ENCODE measurements at regions not wholly inside any gene's neighbourhood (a gene's known extent, or its start where the extent isn't known, plus 50 kb on each side); places are given as distances from the start of the nearest gene placed in this dataset.
A peak's percentile ranks its signal among the peaks of the same experiment; 100 is the strongest.

DNA sequence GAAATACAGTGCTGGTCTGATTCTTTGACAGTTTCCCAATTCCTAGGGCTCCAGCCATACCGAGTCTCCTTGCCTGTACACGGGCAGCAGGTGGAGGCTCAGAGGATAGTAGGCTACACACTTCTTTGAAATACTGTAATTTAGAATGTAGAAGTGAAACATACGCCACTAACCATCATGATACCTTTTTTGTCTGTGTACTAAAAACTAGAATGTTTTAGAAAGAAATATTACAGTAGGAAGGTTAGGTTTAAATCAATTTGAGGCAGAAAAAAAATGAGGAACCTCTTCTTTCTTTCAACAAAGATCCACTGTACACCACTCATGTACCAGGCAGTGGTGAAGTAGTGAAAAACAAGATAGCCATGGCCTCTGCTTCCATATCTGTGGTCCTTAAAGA is 354.7 kb downstream of the MCTP2 start:
- 0 out of 2 replicates have a peak, but pooled peaks cover 3% of the 10 kb centered on the region for H3K9me3 ChIP-seq (replicated peaks)
- H3K4me3 ChIP-seq = no peak overlapping the region
- no peaks in the 10 kb centered on the region for H3K4me1 ChIP-seq
- H3K27ac ChIP-seq = no peak overlapping the region
- H3K27me3 ChIP-seq = no peaks in the 10 kb centered on the region
- H3K36me3 ChIP-seq = no peaks in the 10 kb centered on the region
- DNase-seq = no peak

DNA sequence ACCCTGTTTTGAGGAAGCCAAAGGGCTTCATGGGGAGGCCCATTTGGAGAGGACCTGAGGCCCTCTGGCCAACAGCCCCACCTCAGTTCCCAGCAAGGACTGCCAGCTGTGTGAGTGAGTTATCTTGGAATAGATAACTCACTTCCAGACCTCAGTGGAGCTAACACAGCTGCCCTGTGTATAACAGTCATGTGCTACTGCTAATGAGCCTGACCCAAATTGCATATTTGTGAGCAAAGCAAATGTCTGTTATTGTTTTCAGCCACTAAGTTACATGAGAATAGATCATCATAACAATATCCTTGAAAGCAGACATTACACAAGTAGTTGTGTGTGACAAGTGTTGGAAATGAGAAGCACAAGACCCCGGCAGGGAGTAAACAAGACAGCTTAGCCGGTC is 355.8 kb downstream of the MCTP2 start:
- no peak overlapping the region for H3K4me3 ChIP-seq
- H3K36me3 ChIP-seq = no peaks in the 10 kb centered on the region
- no peak for DNase-seq
- H3K27ac ChIP-seq = no peak overlapping the region
- 0 out of 2 replicates have a peak, but pooled peaks cover 3% of the 10 kb centered on the region for H3K9me3 ChIP-seq (replicated peaks)
- no peaks in the 10 kb centered on the region for H3K27me3 ChIP-seq
- H3K4me1 ChIP-seq = no peaks in the 10 kb centered on the region

DNA sequence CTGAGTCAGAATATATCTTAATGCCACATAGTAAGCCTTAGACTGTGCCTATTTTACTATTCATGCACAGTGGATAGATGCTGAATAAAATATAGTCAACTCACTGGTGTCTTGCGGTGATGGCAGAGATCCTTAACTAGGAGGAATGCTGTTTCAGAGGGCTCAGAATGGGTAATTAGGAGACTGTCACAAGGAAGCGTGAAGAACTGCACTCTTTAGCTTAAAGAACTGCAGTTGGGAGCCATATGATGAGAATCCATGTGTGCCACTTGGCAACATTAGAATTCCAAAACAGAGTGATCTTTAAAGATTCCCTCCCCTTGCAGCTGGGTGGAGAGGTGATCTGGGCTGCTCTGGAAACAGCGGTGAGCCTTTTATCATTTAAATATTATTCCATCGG is 357.6 kb downstream of the MCTP2 start:
- DNase-seq = no peak
- no peaks in the 10 kb centered on the region for H3K4me1 ChIP-seq
- 0 out of 2 replicates have a peak, but pooled peaks cover 3% of the 10 kb centered on the region for H3K9me3 ChIP-seq (replicated peaks)
- no peak overlapping the region for H3K4me3 ChIP-seq
- H3K27me3 ChIP-seq = no peaks in the 10 kb centered on the region
- H3K36me3 ChIP-seq = no peaks in the 10 kb centered on the region
- H3K27ac ChIP-seq = no peak overlapping the region

DNA sequence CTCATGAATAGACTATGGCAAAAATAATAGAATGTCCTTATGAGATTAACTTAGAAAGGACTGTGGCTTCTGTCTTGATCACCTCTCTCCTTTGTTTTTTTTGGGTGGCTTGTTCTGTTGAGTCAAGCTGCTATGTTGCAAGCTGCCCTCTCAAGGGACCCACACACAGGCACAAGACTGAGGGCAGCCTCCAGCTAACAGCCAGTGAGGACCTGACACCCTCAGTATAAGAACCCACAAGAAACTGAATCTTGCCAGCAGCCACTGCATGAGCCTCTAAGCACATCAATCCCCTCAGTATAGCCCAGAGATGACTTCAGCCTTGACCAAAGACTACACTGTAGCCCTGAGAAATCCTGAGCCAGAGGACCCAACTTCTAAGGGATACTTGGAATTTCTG is 361.1 kb downstream of the MCTP2 start:
- Histone ChIP-seq H3K27ac (no peak overlapping the region), H3K36me3 (no peaks in the 10 kb centered on the region), H3K4me3 (no peak overlapping the region), H3K9me3 (replicated peaks) (0 out of 2 replicates have a peak, but pooled peaks cover 3% of the 10 kb centered on the region), H3K4me1 (no peaks in the 10 kb centered on the region), H3K27me3 (no peaks in the 10 kb centered on the region)
- DNase-seq = no peak

DNA sequence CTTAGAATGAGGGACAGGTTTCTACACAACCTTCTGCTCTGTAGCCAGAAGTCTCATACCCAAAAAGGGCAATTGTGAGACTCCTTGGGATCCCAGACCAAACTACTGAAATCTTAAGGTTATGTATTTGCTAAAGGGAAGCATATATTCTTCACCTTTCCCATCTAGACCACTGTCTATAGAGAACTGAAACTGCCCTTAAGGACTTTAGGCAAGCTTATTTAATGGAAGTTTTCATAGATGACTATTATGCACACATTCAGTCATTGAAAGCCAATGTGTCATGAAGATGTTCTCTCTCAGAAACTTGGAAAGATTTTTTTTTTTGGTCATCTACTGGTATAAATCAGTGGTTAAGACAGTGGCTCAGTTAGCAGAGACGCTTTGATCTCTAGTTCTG is 365.3 kb downstream of the MCTP2 start:
- Histone ChIP-seq H3K27me3 (no peaks in the 10 kb centered on the region), H3K9me3 (replicated peaks) (no peaks in the 10 kb centered on the region), H3K4me3 (no peak overlapping the region), H3K36me3 (no peaks in the 10 kb centered on the region), H3K4me1 (no peaks in the 10 kb centered on the region), H3K27ac (no peak overlapping the region)
- no peak for DNase-seq

DNA sequence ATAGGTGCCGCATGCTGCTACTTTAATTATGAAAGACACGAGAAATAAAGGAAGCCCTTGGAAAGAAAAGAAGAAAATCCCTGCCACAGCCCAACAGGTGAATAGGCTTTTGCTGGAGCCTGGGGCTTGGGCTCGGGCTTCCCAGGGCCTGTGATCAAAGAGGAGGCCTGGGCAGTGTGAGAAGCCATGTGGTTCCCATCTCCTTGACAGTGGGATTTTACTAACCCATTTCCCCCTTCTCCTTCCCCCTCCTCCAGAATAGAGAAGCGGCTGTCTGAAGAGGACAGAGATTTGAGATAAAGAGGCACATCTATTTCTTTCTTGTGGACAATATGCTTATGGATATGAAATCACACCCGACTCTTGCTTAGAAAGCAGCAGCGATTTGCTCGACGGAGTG is 369.1 kb downstream of the MCTP2 start:
- no peak for DNase-seq
- H3K9me3 ChIP-seq (replicated peaks) = no peaks in the 10 kb centered on the region
- no peaks in the 10 kb centered on the region for H3K4me1 ChIP-seq
- H3K27me3 ChIP-seq = no peaks in the 10 kb centered on the region
- H3K27ac ChIP-seq = no peak overlapping the region
- no peaks in the 10 kb centered on the region for H3K36me3 ChIP-seq
- no peak overlapping the region for H3K4me3 ChIP-seq

DNA sequence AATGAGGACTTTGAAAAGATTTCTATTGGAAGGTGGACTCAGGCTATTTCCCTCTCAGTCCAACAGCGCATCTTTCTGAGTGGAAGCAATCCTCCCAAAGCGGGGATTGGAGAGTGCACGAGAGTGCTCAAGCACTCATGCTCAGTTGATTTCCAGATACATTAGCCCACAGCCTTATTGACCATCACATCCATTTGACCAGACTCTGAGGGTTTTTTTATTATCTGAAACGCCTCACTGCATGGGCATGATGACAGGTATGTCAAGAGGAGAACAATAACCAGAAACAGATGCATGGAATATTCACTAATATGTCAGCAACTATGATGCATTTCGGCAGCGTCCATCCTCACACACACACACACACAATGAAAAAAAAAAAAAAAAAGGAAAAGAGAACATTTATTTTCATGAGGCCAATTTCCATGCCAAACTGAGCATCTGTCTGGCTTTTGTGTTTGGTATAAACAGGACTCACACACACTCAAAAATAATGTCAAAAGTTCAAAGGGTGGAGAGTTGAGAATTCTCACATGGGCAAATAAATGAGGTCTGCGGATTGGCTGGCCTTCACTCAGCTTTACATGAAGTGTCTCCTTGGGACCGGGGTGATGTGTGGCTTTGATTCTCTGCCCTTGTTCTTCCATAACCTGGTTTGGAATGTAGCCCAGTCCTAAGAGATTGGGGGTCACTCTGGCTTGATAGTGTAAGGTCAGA is 371.6 kb downstream of the MCTP2 start:
- Histone ChIP-seq H3K4me1 (peaks cover 8% of the 10 kb centered on the region), H3K36me3 (no peaks in the 10 kb centered on the region), H3K4me3 (no peak overlapping the region), H3K9me3 (replicated peaks) (0 out of 2 replicates have a peak, but pooled peaks cover 2% of the 10 kb centered on the region), H3K27ac (no peak overlapping the region), H3K27me3 (no peaks in the 10 kb centered on the region)
- no peak for DNase-seq

DNA sequence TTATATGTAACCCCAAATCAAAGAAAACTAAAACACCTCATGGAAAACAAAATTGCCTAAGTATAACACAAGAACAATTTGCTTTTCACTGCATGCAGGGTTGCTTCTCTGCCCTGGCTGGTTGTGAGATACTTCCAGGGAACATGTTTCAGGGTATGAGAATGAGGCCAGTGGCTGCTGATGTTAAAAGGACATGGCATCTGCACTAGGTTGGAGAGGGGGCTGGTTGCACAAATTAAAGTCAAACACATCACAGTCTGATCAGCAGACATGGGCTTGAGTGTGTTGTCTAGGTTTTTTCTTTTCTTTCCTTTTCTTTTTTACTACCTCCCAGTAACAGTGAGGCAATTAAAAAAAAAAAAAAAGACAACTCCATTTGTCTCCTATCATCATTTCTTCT is 374.9 kb downstream of the MCTP2 start:
- H3K9me3 ChIP-seq (replicated peaks) = 0 out of 2 replicates have a peak, but pooled peaks cover 2% of the 10 kb centered on the region
- DNase-seq = no peak
- peaks cover 8% of the 10 kb centered on the region for H3K4me1 ChIP-seq
- H3K36me3 ChIP-seq = no peaks in the 10 kb centered on the region
- H3K27me3 ChIP-seq = no peaks in the 10 kb centered on the region
- no peak overlapping the region for H3K27ac ChIP-seq
- no peak overlapping the region for H3K4me3 ChIP-seq

DNA sequence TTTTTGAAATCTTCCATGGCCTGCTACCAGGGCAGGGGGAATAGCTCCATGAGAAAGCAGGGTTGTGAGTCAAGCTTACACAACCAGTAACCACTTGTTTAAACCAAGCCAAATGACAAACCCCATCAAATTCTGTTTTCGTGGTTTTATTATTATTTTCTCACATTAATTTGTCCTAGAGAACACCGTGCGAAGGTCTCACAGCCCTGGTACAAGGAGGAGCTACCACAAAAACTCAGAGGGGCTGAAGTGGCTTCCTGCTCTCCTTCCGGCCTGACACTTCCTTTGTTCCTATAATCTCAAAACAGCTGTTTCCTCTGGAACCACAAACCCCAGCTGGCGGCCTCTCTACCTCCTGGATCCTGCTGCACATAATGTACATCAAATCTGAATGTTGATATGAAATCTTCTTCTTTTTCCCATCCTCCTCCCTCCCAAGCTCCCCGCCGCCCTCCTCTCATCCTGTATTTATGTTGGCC is 375.9 kb downstream of the MCTP2 start:
- peak overlapping the region; percentile 16 for H3K27ac ChIP-seq
- DNase-seq = peak; percentile 67 to 81
- 0 out of 2 replicates have a peak, but pooled peaks cover 2% of the 10 kb centered on the region for H3K9me3 ChIP-seq (replicated peaks)

DNA sequence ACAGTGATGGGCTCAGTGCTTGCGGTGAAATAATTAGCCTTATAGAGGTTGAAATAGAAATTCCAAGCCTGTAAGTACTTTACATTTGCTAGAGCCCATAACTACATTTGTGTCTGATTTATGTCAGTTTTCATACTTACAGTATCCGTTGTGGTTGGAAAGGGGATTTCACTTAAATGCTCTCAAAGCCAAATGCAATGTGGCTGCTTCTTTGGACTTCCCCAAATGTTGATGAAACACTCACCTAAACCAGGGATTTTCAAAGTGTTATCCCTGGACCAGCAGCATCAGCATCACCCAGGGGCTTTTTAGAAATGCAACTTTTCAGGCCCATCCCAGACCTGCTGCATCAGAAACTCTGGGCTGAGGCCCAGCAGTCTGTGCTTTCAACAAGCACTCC is 378.7 kb downstream of the MCTP2 start:
- DNase-seq = no peak
- Histone ChIP-seq H3K9me3 (replicated peaks) (0 out of 2 replicates have a peak, but pooled peaks cover 2% of the 10 kb centered on the region), H3K27ac (no peak overlapping the region), H3K27me3 (no peaks in the 10 kb centered on the region), H3K36me3 (no peaks in the 10 kb centered on the region), H3K4me1 (peaks cover 8% of the 10 kb centered on the region), H3K4me3 (no peak overlapping the region)

More for the DNA sequence above, 375.9 kb downstream of the MCTP2 start:
- no peaks in the 10 kb centered on the region for H3K27me3 ChIP-seq
- H3K4me3 ChIP-seq = no peak overlapping the region
- H3K4me1 ChIP-seq = peaks cover 8% of the 10 kb centered on the region
- no peaks in the 10 kb centered on the region for H3K36me3 ChIP-seq

DNA sequence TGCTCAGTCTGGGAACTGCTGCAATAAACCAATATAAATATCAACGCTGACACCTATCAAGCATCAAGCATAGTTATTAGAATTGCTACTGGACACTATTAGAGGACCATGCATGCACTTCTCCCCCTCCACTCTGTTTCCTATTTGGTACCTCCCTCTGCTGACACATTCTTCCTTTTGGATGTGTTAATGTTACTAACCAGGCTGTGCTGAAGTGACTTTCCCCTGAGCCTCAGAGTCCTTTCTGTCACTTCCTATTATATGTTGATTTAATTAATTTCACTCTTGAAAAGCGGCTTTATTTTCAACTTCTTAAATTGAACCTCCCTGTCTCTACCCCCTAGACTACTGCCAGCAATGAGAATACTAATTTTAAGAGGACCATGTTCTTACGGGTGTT is 379.1 kb downstream of the MCTP2 start:
- Histone ChIP-seq H3K27me3 (no peaks in the 10 kb centered on the region), H3K9me3 (replicated peaks) (0 out of 2 replicates have a peak, but pooled peaks cover 2% of the 10 kb centered on the region), H3K27ac (no peak overlapping the region), H3K4me3 (no peak overlapping the region), H3K36me3 (no peaks in the 10 kb centered on the region), H3K4me1 (peaks cover 8% of the 10 kb centered on the region)
- DNase-seq = no peak

DNA sequence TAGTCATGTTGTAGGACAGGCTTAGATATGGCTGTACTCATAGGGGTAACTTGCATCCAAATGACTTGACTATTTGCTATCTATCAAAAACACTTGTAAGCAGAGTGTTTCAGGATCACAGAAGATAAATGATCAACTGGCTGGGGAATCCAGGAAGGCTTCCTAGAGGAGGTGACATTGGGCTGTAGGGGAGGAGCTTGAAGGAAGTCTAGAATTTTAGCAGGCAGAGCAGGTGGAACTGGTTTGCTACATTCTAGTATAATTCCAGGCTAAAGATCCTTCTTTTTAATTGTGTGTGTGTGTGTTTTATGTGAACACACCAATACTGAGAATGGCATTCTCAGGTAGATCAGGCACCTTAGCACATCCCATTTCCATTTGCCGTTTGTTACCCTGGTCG is 380.3 kb downstream of the MCTP2 start:
- H3K4me3 ChIP-seq = no peak overlapping the region
- H3K4me1 ChIP-seq = peaks cover 8% of the 10 kb centered on the region
- H3K36me3 ChIP-seq = no peaks in the 10 kb centered on the region
- H3K27me3 ChIP-seq = no peaks in the 10 kb centered on the region
- 0 out of 2 replicates have a peak, but pooled peaks cover 2% of the 10 kb centered on the region for H3K9me3 ChIP-seq (replicated peaks)
- DNase-seq = no peak
- no peak overlapping the region for H3K27ac ChIP-seq

DNA sequence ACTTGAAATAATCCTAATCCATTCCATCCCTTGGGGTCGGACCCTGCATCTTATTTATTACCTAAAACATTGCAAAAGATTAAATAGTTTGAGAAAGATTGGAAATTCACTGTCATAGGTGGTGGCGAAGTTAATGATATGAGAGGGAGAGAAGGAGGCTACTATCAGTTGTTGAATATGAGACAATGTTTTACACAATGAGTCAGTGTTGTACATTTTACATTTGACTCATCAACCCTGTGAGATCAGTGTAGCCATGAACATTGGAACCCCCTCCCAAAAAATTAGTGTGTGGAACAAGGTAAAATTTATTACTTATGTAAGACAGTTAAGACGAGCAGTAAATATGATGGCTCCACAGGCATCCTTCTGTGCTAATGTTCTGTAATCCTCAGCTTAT is 384.3 kb downstream of the MCTP2 start:
- DNase-seq = no peak

DNA sequence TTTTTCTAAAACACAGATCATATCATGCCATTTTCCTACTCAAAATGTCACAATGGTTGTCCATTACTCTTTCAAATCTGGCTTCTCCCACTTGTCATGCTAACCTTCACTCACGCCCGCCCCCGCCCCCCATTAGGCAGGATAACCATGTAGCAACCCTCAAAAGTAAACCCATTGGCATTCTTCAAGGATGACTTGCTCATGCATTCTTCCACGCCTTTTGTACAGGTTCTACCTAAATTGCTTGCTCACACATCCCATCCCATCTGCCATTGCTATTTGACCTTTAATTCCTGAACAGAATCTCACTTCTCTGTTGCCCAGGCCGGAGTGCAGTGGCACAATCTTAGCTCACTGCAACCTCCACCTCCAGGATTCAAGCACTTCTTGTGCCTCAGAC is 389.3 kb downstream of the MCTP2 start:
- peaks cover 3% of the 10 kb centered on the region; the same call in 1 of the 2 replicates for H3K27me3 ChIP-seq
- no peaks in the 10 kb centered on the region for H3K4me1 ChIP-seq
- H3K27ac ChIP-seq = no peak overlapping the region
- DNase-seq = no peak
- H3K4me3 ChIP-seq = no peak overlapping the region
- no peaks in the 10 kb centered on the region for H3K36me3 ChIP-seq
- H3K9me3 ChIP-seq (replicated peaks) = no peaks in the 10 kb centered on the region

More for the DNA sequence above, 384.3 kb downstream of the MCTP2 start:
- no peak overlapping the region for H3K4me3 ChIP-seq
- H3K27me3 ChIP-seq = no peaks in the 10 kb centered on the region
- H3K4me1 ChIP-seq = no peaks in the 10 kb centered on the region
- H3K27ac ChIP-seq = no peak overlapping the region
- no peaks in the 10 kb centered on the region for H3K36me3 ChIP-seq
- no peaks in the 10 kb centered on the region for H3K9me3 ChIP-seq (replicated peaks)

DNA sequence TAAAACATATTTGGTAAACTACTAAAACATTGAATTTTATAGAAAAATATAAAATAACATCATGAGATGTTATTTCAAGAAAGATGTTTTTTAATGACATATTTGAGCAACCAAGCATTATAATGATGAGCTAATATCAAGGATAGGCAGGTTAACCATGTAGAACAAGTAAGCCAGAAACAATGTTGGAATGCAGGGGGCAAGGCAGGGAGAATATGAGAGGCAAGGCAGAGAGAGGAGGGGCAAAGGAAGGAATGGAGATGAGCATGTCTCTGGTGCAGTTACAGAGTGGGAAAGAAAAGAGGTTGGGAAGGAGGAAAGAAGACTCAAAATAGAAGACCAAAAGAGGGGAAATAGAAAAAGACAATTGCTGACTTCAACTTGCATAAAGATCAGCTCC is 390.4 kb downstream of the MCTP2 start:
- H3K4me3 ChIP-seq = no peak overlapping the region
- H3K27me3 ChIP-seq = peaks cover 3% of the 10 kb centered on the region; the same call in 1 of the 2 replicates
- H3K9me3 ChIP-seq (replicated peaks) = no peaks in the 10 kb centered on the region
- no peak for DNase-seq
- H3K27ac ChIP-seq = no peak overlapping the region
- H3K36me3 ChIP-seq = no peaks in the 10 kb centered on the region
- H3K4me1 ChIP-seq = no peaks in the 10 kb centered on the region

DNA sequence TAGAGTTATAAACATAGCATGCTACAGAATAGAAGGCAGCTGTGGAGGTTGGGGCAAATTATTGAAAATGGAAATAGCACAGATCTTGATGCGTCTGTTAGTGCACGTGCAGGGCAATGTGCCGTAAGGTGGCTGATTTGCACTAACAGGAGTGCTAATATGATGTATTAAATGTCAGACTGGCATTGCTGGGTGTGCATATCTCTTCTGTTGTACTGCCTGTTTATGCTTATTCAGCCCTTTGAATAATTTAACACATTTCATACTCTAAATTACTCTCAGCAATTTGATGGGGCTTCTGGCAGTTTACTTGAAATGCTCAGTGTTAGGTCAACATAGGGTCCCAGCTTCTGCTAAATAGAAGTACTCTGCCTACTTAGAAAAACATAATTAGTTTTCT is 395.6 kb downstream of the MCTP2 start:
- Histone ChIP-seq H3K4me1 (no peaks in the 10 kb centered on the region), H3K9me3 (replicated peaks) (no peaks in the 10 kb centered on the region), H3K27ac (no peak overlapping the region), H3K4me3 (no peak overlapping the region), H3K27me3 (peaks cover 3% of the 10 kb centered on the region; the same call in 1 of the 2 replicates), H3K36me3 (no peaks in the 10 kb centered on the region)
- DNase-seq = no peak
